NCI-H1092 (cell line): ENCODE measurements at regions not wholly inside any gene's neighbourhood (a gene's known extent, or its start where the extent isn't known, plus 50 kb on each side); places are given as distances from the start of the nearest gene placed in this dataset.
"Not testable (repeated sequence)": the region's sequence is repeated elsewhere in the genome, so short reads cannot be mapped to it uniquely, and the experiment has no call there.

ENCODE experiments used
- DNase-seq: peaks from one replicate; lab custom pipeline; 2025; lab: John Stamatoyannopoulos, UW

DNA sequence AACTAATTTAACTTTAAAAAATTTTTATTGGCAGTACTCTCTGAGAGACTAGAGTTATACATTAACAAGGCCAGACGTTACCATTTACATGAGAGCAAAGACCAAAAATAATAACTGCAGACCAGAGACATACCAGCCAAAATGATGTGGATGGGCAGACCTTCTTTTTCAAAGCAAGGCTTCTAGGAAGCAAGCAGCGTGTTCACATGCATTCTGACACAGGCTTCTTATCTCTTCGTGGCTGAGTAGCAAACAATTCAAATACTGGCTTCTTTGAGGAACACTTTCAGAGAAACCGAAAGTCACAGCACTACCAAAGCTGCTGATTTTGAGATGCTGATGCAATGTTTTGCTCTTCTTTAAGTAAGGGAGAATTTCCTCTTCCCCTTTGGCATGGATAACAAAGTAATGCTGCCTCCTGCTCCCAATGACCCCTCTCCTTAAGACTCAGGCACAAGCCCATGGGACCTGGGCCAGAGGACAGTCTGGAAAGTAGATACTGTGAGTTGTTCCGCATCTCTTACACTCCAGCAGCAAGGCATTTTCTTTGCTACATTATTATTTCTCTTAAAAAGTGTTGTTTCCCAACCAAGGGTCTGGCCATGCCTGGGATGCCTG, 181.9 kb downstream of the MREG start:
- no peak for DNase-seq

DNA sequence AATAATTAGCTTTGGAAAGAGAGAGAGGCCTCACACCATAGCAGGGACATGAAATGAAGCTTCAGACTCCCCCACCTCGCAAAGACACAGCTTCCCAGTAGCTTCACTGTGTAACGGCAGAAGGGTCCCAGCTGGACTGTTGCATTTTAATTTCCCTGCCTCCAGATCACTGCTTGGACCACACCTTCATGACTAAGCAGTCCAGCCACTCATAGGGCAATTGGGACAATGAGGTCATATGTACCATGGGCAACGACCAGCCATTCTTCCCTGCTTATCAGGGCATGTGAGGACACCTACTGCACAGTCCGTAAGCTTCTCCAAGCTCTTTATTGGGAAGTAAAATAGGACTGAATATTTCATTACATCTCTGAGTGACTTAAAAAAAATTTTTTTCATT, 183.0 kb downstream of the MREG start:
- DNase-seq = no peak

DNA sequence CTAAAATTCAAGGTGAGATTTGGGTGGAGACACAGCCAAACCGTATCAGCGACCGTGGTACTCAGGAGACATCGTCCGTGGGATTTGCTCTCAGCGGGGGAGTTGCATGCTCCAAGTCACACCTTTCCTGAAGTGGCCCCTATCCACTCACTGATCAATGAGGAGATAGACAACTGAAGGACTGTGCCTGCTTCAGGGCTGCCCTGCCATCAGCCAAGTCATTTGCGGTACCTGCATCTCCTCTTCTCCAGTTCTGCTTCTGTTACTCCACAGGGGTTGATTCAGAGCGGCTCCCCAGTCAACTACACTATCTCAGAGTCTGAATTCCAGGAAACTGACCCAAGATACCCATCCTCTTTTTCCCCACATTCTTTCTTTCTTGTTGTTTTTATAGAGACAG, 184.1 kb downstream of the MREG start:
- no peak for DNase-seq

DNA sequence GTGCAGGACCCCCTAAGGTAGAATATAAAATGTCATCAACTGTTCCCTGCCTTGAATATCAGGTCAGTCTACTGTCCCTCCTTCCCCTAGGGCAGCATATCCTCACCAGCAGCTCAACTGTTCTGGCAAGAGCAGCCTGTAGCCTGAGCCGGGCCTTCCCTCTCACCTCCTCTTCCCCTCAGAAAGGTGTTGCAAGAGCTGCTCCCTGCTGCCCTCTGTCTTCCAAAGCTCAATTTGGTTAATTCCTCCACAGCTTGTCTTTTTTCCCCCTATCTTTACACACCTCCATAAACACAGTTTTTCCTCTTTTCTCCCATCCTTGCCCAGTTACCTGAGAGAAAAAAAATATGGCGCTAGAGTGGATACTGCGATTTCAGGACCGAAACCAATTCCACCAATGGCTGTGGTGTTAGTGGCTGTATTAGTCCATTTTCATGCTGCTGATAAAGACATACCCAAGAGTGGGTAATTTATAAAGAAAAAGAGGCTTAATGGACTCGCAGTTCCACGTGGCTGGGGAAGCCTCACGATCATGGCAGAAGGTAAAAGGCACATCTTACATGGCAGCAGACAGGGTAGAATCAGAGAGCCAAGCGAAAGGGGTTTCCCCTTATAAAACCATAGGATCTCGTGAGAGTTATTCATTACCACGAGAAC, 184.7 kb downstream of the MREG start:
- DNase-seq = peak; percentile 9

DNA sequence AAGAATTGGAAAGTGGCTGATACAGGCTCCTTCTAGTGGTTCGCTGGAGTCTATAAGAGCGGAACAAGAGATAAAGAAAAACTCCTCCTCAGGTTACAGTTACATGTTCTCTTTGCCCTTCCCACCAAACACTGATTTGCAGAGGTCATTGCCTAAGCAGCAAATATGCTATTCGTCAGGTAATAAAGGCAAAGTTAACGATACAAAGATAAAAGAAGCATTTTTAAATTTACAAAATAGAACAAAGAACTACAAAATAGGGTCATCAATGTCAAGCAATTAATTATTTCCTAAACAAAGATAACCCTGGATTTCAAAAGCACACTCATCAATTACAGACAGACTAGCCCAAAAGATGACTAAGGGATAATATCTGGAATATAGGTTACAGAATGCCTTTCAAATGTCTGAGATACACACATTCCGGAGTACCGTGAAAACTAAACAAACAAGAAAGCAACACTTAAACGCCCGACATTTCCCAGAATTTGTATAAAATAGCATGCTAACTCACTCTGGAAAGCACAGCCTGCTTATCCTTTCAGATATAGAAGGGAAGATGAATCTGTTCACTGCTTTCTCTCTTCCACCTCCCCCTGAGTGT, 186.4 kb downstream of the MREG start:
- DNase-seq = no peak

DNA sequence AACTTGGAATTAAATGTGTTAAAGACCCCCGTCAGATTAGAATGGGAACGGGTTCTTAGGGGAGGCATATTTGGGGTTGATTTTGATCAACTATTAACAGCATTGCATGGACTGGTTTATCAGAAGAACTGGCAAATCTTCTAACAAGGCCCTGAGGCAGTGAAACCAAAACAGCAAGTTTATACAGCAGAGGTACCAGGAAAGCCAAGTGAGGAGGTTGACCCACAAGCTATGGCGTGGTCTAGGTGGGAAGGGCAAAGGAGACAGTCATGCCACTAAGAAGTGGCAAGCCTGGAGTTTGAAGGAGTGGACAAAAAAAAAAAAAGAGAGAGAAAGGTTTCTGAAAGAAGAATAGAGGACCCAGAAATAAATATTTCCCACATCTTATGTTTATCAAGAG, 187.0 kb downstream of the MREG start:
- DNase-seq = no peak

DNA sequence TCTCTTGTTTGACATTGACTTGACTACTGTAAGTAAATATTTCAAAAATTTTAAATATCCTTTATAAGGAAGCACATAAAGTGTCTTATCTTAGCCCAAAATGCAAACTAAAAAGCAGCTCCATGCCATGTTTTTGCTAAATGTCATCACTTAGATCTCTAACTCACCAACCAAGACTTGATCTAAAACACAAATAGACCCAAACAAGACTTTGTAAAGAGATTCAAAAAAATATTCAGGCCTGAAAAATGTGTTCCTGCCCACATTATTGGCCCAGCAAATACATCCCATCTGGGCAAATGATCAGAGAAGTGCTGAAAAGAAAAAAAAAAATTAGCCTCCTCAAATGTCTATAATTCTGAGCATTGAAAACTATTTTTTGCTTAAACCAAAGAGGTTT, 187.6 kb downstream of the MREG start:
- no peak for DNase-seq

DNA sequence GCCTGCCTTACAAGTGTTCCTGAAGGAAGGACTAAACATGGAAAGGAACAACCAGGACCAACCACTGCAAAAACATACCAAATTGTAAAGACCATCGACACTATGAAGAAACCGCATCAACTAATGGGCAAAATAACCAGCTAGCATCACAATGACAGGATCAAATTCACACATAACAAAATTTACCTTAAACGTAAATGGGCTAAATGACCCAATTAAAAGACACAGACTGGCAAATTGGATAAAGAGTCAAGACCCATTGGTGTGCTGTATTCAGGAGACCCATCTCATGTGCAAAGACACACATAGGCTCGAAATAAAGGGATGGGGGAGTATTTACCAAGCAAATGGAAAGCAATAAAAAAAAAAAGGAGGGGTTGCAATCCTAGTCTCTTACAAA, 192.1 kb downstream of the MREG start:
- DNase-seq = not testable (repeated sequence)

DNA sequence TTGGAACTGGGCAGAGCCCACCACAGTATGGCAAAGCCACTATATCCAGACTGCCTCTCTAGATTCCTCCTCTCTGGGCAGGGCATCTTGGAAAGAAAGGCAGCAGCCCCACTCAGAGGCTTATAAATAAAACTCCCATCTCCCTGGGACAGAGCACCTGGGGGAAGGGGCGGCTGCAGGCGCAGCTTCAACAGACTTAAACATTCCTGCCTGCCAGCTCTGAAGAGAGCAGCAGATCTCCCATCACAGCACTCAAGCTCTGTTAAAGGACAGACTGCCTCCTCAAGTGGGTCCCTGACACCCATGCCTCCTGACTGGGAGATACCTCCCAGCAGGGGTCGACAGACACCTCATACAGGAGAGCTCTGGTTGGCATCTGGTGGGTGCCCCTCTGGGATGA, 193.6 kb downstream of the MREG start:
- DNase-seq = not testable (repeated sequence)

DNA sequence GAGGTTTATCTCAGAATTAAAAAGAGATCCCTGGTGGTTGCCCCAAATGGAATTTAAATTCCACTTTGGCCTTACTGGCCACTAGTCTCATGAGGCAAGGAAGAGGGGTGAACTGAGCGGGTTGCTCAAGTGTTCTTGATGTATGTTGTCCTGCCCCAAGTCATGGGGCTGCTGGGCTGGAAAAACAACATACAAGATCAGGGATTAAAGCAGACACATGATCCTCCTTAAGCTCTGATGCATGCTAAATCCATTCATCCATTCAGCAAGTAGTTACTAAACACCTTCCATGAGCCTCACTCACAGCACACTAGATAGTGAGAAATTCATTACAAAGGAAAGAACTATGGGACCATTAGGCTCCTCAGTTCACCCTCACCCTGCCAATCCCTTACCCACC, 196.3 kb downstream of the MREG start:
- no peak for DNase-seq

DNA sequence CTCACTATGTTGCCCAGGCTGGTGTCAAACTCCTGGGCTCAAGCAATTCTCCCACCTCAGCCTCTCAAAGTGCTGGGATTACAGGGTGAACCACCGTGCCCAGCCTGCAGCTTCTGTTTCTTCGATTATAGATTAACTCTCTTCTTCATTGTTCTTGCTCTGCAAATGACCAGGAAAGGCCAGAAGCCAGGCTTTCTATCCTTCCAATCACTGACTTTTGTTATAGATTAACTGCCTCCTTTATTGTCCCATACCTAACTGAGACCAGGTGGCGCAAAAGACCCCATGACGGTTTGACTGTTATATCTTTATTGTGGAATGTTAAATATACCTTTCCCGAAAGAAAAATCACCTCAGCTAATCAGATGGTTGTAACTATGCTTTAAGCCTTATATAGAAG, 196.9 kb downstream of the MREG start:
- DNase-seq = no peak

DNA sequence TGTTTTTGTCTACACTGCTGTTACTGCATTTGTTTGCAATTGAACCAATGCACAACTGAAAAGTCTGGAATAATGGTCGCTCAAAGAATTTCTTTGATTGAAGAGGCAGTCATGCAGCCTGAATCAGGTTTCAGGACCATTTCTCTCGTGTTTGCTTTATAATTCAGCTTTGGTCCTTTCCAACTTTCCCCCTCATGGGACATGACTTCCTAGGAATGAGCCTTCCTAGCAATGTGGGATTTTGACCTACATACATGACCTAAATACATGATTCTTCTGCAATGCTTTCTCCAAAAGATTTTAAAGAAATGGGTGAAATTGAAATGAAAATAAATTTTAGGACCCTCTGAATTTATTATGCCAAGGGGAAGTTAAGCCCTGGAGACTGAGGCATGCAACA, 197.4 kb downstream of the MREG start:
- DNase-seq = no peak

DNA sequence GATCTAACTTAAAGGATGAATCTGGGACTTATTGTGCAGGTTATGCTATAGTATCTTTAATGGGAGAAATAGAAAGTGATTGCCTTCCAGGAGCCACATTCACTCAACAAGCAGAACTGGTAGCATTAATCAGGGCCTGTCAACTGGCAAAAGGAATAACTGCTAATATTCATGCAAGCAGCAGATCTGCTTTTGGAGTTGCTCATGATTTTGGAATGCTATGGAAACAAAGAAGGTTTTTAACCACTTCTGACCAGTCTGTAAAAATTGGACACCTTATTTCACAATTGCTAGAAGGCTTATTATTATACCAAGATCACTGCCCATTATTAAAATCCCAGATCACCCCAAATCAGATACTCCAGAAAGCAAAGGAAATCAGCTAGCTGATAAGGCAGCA, 200.4 kb downstream of the MREG start:
- DNase-seq = no peak

DNA sequence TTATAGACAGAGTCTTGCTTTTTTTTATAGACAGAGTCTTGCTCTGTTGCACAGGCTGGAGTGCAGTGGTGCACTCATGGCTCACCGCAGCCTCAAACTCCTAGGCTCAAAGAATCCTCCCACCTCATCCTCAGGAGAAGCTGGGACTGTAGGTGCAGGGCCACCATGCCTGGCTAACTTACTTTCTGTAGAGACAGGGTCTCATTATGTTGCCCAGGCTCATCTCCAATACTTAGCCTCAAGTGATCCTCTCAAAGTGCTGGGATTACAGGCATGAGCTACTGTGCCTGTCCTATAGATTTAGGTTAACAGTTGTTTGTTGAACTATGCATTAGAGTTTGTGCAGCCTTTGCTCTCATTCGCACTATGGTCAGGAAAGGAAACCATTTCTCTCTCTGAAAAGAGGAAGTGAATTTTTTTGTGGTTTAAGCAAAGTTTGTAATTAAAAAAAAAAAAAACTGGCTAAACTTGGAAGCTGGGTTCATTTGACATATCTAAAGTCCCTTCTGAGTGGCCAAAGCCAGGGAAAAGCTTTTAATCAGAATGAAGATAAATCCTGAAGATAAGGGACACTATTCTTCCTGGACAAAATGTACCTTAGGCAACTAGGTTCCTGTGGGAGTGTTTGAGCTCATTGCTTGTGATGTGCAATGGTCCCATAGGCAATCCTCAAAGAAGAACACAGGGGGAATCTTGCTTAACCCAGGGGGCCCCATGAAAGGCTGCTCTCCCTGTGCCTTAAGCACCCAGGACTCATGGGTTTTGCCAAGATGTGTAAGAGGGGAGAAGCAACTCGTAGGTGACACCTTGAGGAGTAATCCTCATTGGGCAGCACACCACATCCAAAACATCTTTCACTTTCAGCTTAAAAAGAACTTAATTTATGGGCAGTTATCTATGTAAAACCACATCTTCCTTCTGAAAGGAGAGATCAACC, 201.7 kb downstream of the MREG start:
- DNase-seq = no peak

DNA sequence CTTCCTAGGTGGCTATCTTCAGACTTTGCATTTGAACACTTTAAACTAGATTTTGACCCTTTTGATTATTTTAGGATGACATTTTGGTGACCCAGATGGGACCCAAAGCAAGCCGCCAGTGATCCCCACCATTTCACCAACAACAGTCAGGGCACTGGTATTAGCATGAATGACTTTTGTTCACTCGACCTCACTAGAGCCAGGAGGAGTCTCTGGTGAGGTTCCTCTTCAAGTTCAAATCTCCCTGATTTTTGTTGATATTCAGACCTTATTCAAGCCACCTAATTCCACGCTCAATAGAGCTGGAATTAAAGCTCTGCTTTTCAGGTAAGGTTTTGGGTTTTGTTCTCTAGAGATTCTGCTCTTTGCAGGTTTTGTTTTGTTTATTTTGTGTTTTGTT, 202.3 kb downstream of the MREG start:
- DNase-seq = no peak

DNA sequence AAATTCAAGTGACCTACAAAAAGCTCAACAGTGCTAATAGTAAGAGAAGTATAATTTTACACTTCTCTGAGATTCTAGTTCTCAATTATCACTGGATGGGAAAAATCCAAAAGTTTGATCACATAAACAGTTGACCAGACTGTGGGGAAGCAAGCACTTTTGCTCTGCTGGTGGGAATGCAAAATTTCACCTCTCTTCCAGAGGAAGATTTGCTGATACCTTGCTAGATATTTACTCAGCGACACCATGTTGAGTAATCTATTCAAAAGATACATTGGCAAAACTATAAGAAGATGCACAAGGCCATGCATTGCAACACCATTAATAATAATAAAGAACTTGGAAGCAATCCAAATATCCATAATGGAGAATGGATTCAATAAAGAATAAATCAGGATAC, 204.4 kb downstream of the MREG start:
- no peak for DNase-seq

DNA sequence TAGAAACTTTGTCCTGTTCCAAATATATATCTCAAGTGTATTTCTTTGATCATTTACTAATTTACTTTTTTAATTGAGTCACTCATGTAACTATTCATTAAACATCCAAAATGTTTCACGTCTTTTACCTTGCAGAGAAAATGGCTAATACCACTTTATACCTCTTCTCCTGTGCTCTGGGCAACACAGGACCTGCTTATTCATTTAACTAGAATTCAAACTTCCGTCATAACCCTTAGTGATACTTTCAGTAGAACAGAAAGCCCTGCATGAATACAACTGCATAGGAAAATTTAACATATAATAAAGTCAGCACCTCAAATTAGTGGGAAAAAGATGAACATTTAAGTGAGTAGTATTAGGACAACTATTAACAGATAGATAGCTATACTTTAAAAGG, 205.2 kb downstream of the MREG start:
- DNase-seq = no peak

DNA sequence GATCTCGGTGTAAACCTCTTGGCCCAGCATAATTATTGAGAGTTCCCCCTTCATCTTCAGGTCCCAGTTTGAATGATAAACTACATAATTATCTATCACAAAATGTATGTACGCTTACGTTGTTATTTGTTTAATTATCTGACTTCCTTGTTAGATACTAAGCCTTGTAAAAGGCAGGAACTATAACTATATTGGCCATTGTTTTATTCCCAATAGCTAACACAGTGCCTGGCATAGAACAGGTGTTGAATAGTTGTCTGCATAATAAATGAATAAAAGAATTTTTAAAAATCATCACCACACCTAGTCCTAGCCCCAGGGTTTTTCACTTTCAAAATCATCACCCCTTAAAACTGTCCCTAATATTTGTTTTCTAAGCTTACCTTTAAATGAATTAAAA, 207.9 kb downstream of the MREG start:
- DNase-seq = no peak

DNA sequence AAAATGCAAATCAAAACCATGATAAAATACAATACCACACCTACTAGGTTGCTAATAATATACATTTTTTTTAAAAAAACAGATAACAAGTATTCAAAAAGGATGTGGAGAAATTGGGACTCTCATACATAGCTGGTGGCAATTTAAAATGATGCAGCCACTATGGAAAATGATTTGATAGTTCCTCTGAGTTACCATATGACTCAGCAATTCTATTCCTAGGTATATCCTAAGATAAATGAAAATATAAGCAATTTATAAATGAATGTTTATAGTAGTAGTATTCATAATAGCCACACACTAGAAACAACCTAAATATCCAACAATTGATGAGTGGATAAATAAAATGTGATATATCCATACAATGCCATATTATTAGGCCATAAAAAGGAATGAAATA, 210.2 kb downstream of the MREG start:
- DNase-seq = no peak

DNA sequence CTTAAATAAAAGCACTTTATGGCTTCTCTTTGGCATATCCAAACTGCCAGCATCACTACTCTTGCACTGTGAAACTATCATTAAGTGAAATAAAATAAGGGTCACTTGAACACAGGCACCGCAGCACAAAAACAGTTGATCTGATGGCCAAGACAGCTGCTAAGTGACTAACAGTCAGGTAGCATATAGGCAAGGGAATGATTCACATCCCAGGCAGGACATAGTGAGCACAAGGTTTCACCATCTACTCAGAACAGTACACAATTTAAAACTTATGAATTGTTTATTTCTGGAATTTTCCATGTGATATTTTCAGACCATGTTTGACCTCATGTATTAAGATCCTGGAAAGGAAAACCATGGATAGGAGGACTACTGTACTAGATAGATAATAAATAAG, 214.2 kb downstream of the MREG start:
- DNase-seq = no peak

DNA sequence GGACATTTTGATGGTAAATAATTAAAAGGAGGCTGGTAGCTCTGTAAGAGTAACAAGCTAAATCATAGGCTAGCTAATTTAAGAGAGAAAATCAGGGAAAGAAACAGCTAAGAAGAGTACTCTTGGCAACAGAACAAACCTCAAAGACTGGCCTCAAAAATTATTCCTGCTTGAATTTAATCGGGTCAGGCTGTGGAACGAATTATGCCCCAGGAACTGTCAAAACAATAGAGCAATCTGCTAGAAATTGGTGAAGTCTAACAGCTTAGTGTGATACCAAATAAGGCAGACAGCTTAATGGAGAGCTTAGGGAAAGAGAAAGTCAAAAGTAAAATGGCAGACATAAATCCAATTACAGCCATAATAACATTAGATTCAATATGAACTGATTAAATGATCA, 215.7 kb downstream of the MREG start:
- DNase-seq = no peak

DNA sequence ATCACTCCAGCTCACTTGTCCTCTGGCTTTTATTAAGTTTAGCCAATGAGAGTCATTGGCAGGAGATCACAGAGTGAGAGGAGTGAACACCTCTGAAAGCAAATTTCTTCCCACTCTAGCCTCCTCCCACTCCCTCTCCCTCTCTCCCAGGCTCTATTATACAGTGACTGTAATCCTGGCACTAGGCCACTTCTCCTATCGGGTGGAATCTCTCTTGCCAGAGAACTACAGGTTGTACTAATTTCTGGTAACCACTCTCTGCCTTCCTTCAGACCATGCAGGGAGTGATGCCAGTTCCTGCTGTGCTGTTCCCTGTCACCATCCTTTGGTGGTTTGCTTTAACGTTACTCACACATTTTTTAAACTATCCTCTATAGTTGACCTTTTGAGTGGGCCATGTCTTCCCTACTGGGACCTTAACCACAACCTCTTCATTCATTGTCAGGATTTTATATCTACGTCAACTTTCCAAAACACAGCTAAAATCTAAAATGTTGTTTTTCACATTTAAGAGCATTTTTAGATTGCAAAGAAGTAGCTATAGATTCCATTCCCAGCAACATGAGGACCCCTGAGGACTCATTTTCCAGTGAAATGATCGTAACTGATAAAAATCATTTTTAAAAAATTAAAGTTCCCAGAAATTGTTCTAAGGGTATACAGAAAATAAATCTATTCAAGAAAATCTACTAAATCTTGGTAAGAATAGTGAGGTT, 217.1 kb downstream of the MREG start:
- peak; percentile 2 for DNase-seq
